Fibroblast of skin of left biceps (primary cell): ENCODE measurements at regions not wholly inside any gene's neighbourhood (a gene's known extent, or its start where the extent isn't known, plus 50 kb on each side); places are given as distances from the start of the nearest gene placed in this dataset.
"Not testable (repeated sequence)": the region's sequence is repeated elsewhere in the genome, so short reads cannot be mapped to it uniquely, and the experiment has no call there.

Experiments used
- DNase-seq, 2 experiments: peaks; one replicate each; pipeline ENCODE4 v3.0.0-alpha.2; 2013; ENCODE audit warnings: low read depth in 2 of 2

DNA sequence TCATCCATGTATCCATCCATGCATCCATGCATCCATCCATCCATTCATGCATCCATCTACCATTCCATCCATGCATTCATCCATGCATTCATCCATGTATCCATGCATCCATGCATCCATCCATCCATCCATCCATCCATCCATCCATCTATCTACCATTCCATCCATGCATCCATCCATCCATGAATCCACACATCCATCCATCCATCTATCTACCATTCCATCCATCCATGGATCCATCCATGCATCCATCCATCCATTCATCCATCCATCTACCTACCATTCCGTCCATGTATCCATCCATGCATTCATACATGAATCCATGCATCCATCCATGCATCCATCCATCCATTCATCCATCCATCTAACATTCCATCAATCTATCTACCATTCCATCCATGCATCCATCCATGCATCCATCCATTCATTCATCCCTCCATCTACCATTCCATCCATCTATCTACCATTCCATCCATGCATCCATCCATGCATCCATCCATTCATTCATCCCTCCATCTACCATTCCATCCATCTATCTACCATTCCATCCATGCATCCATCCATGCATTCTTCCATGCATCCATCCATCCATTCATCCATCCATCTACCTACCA lies 257.2 kb downstream of the CRLF2 start:
- not testable (repeated sequence) for DNase-seq

DNA sequence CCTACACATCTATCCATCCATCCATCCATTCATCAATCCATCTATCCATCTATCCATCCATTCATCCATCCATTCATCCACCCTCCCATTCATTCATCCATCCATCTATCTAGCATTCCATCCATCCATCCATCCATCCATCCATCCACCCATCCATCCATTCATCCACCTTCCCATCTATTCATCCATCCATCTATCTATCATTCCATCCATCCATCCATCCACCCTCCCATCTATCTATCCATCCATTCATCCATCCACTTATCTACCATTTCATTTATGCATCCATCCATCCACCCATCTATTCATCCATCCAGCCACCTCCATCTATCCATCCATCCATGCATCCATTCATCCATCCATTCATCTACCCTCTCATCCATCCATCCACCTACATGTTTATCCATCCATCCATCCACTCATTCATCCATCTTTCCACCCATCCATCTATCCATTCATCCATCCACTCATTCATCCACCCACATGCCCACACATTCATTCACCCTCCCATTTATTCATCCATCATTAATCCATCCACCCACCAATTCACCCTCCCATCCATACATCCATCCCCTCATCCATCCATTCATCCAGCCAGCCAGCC lies 258.5 kb downstream of the CRLF2 start:
- DNase-seq, result no peak

DNA sequence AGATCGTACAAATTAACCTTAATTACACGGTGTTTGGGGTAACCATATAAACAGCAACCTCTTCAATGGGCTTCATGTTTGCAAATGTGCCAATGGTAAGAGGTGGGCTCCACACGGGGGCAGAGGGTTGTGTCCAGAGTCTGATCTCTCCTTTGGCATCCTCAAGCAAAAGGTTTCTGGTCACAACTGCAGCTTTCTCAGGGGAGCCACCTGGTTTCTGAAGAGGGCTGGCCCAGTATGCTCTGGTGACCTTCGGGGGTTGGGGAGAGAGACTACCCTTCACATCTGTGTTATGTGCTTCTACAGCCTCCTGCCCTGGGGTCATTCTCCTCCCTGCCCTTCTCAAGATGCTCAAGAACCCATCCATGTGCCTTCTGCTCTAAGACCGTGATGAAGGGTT lies 259.6 kb downstream of the CRLF2 start:
- no peak for DNase-seq

DNA sequence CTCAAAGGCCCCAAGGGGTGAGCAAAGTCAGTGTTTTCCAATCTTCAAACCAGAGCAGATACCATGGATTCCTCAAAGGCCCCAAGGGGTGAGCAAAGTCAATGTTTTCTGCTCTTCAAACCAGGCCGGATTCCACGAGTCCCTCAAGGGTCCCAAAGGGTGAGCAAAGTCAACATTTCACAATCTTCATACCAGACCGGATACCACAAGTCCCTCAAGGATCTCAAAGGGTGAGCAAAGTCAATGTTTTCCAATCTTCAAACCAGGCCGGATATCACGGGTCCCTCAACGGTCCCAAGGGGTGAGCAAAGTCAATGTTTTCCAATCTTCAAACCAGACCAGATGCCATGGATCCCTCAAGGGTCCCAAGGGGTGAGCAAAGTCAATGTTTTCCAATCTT lies 265.2 kb downstream of the CRLF2 start:
- not testable (repeated sequence) for DNase-seq

DNA sequence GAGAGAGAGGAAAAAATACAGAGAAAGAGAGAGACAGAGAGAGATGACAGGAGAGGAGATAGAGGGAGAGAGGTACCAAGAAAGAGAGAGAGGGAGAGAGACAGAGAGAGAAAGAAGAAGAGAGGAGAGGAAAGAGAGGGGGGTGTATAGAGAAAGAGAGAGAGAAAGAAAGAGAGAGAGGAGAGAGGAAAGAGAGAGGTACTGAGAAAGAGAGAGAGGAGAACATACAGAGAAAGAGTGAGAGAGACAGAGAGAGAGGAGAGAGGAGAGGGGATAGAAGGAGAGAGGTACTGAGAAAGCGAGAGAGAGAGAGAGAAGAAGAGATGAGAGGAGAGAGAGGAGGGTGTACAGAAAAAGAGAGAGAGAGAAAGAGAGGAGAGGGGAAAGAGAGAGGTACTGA lies 269.4 kb downstream of the CRLF2 start:
- DNase-seq, result no peak

DNA sequence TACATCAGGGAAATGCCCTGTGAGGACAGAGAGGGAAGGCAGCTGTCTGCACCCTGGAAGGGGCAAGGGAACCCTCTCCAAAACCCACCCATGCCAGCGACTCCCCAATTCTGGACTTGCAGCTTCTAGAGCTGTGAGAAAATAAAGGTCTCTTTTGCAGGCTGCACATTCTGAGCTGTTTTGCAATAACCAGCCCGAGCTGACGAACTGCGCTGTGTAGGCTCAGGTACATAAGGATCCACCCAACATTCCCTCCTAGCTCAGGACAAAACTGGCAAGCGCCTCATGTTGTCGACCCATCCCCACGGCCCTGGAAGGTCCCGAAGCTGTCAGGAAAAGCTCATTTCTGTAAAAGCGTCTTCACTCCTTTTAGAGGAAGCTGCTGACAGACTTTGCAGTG lies 271.8 kb downstream of the CRLF2 start:
- DNase-seq, result no peak

DNA sequence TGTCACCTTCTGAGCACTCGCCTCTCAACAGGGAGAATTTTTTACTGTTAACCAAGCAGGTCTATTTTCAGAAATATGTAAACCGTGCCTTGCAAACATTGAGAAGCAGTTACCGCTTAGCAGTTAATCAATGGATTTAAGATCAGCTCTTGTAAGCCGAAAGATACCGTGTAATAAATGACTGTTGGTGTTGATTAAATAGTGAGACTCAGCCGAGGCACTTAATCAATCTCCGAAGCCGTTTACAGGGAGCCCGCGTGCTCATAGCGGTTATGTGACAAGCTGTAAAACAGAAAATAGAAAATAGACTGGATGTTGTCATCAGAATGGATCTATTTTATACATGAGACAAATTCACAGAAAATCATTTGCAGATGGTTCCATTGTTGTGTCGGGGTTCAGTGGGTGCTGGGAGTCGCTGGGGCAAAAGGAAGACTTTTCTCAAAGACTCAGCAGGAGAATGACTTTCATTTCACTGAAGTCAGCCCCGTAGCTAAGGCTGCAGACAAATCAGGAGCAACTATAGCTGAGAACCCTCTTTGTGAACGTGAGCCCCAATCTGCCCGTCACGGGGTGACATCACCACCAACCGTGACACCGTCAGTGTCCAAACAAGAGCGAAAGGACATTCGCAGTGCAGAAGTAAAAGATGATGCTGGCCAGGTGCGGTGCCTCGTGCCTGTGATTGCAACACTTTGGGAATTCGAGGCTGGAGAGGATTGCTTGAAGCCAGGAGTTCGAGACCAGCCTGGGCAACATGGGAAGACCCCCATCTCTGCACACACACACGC lies 275.3 kb downstream of the CRLF2 start:
- DNase-seq, result no peak

DNA sequence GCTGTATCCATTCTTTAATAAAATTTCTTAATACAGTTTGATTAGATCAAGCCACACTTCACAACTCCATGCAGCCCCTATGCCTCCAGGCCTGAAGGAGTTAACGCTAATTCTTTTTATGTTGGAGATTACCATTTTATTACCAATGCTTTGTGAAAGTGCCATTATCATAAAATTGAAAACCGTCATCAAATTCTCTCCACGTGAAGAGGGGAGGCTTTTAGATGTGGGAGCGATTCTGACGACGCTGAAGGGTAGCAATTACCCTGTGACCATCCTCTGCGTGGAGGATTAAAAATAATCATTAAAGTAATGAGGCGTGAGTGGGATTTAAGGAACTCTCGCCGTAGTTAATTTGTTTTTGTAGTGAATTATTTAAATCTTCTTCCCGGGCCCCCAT lies 278.8 kb downstream of the CRLF2 start:
- no peak for DNase-seq

DNA sequence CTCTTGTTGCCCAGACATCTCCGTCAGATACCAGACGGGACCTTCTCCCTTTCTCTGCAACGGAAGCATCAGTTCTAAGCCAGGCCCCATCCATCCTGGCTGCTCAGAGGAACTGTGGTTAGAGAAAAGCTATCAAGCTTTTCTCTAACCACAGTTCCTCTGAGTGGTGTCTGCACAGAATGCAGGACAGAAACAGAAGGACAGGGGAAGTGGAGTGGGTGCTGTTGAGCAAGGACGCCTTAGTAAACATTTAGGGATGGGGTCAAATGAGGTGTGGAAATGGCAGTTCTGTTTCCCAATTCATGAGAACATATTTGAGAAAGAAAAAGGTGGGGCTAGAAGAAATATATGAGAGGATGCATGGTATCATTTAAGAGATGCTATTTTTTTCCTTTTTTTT lies 283.8 kb downstream of the CRLF2 start:
- no peak for DNase-seq

DNA sequence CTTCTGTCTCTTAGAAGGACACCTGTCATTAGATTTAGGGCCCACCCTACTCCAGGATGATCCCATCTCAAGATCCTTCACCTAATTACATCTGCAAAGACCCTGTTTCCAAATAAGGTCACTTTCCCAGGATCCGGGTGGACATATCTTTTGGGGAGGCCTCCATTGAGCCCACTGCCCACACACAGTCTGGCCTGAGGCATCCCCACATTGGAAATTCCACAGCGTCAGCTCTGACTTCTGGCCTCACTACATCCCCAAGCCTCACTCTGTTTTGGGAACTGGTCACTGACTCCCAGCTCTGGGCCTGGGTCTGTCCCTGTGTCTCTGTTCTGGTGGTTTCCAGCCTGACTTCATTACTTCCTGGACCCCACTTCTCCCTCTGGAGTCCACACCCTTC lies 285.5 kb downstream of the CRLF2 start:
- no peak for DNase-seq

DNA sequence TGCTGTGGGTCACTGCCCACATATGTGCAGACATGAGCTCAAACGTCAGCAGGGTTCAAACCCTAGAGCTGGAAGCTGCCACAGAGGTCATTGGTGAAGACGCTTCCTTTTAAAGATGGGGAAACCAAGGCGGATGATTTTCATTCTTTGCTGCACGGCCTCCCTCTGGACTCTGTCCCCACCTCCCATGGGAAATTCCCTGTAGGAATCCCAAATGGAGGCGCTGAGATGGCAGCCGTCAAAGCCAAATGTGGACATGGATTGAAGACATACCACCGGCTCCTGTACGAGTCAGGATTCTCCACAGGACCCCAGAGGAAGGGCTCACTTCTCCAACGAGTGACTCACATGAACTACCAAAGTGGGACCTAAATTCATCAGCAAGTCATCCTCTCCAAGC lies 286.4 kb downstream of the CRLF2 start:
- DNase-seq, result no peak

DNA sequence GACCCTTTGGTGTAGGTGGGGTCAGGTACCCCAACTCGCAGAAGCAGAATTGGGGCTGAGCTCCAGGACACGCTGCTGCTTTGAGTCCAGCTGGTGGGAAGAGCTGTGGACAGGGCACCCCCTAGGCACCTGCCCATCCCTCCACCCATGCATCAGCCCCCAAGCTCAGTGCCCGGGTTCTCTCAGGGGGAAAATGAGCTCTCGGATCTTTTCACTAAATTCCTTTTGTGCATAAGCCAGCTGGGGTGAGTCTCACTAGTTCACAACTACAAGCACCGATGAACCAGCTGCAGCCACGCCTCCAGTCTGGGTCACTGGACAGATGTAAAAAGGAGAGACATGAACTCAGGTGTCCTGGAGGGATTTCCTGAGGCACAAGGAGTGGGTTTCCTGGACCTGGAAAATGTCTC lies 286.8 kb downstream of the CRLF2 start:
- DNase-seq, result no peak

DNA sequence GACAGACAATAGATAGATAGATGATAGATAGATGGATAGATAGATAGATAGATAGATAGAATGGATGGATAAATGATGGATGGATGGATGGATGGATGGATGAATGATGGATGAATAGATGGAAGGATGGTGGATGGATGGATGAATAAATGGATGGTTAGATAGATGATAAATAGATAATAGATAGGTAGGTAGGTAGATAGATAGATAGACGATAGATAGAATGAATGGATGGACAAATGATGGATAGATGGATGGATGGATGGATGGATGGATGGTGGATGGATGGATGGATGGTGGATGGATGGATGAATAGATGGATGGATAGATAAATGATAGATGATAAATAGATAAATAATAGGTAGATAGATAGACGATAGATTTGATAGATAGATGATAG lies 287.4 kb downstream of the CRLF2 start:
- DNase-seq, result no peak

DNA sequence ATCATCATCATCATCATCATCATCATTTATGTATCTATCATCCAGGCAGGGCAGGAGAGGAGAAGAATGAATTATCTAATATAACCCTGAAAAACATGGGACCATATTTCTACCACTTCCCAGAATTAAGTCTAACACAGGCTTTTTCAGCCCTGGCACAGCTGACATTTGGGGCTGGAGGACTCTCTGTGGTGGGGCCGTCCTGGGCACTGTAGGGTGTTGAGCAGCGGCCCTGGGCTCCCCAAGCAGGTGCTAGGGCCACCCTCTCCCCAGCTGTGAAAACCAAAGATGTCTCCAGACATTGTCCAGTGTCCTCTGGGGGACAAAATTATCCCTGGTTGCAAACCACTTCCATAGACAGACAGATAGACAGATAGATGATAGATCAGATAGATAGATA lies 288.4 kb downstream of the CRLF2 start:
- no peak for DNase-seq

DNA sequence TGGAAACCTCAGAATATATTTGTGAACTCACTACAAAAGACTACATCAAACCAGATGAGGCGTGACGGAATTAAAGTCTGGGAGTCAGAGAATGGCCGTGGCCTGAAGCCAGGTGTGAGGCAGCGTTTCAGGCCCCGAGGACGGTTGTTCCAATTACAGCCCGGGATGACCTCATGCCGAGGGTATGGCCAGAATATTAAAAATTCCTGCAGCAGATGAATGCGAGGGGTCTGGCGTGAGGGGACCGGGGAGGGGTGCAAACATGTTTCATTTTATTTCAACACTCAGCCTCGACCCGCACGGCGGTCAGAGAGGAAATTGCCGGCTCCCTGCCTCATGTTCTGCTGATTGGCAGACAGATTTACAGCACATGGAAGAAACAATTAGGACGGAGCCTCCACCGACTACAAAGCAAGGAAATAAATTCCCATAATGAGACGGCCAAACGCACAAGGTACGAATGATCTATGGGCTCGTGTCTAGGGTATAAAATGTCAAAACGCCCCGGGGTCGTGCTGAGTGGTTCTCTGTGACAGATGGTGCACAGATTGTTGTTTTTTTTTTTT lies 289.7 kb downstream of the SHOX start:
- DNase-seq, result peak; percentile 83 to 84

DNA sequence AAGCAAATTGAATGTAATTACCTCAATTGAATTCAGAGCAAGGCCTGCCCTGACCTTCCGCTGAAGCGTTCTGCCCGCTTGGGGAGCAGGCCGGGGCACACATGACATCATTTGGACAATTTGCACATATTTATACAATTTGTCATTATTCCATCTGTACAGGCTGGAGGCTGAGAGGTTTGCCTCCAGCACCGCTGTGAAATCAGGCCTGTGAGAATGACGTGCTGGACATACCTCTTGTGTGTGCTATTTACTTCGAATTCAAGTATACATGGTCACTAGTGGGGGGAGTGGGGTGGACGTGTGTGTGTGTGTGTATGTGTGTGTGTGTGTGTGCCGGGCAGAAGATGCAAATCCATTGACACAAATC lies 285.6 kb downstream of the SHOX start:
- no peak for DNase-seq

DNA sequence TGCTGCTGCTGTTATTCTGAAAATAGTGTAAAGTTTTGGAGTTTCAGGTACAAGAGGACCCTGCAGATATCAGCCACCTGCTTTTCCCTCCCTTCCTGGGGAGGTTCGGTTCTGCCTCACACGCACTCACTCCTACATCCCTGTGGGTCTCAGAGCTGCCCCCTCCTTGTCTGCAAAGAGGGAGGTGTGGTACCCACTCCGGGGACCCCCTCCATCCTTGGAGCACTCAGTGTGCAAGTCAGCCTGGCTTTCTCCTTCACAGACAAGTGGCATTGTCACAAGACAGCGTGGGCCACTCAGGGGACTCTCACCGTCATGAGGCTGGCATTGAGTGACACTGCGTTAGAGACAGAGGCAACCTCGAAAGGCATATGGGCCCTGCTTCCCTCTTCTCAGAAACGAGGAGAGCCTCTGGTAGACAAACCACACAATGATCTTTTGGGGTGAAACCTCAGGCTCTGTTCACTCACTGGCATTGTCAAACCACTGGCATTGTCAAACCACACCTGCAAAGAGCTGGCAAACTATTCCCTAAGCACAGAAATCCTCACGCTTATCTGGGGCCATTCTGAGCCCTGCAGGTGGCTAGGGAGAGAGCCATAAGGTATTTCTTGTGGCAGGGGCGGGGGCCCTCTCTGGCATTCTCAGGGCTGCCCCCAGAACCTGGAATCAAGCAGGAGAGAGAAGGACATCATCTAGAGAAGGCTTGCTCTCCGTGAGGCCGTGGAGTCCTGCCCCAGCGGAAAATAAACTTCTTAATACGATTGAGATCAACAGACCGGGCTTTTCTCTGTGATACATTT lies 285.0 kb downstream of the SHOX start:
- DNase-seq, result no peak

DNA sequence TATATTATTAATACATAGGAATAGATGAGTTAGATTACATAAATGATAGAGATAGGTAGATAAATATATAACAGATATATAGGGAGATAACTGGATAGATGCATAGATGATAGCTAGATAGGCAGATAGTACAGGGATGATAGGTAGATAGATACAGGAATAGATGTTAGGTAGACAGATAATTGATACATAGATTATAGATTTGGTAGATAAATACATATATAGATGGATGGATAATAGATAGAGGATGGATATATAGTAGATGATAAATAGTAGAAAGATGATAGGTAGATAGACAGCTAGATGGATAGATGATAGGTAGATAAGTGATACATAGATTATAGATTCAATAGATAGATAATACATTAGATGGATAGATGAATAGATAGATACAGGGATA lies 283.6 kb downstream of the SHOX start:
- no peak for DNase-seq

DNA sequence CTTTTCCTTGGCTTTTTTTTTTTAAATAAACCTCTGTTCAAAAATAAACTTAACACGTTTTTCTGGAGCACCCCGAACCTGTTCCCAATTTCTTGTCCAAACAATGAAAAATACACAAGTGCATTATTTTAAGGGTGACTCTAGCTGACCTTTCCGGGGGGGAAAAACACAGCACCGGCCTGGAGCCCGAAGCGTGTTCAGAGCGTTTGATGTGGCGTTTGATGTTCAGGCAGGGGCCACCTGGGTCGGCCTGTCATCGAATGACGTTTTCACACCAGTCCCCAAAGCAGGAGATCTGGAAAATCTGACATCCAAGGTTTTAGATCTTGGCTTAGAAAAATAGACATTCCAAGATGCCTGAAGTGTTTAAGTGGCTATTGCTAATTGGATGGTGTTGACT lies 282.1 kb downstream of the SHOX start:
- DNase-seq, result no peak

DNA sequence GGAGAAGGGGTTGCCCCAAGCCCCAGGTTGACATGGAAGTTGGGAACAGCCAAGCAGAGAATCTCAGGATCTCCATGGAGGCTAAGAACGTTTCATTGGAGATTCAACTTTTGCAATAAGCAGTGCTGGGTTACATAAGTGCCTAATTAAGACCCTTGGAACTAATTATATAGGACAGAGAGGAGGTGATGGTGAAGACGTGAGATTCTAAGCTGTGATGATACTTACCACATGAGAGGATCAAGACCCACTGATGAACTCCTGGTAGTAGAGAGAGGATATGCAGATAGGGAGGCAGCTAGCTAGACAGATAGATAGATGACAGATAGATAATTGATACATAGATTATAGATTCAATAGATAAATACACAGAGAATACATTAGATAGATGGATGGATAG lies 278.5 kb downstream of the SHOX start:
- not testable (repeated sequence) for DNase-seq

DNA sequence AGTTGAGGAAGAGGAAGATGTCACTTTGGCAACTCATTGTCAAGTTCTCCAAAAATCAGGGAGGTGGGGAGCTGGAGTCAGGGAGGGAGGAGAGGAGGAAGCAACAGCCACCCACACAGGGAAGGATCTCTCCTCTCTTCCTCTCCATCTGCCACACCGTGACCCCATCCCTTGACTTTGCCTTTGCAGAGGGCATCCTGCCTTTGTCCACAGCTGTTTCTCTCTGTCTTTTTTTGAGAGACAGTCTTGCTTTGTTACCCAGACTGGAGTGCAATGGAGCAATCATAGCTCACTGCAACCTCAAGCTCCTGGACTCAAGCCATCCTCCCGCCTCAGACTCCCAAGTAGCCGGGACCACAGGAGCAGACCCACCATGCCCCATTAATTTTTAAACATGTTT lies 276.0 kb downstream of the SHOX start:
- no peak for DNase-seq
